ENCODE measurements at regions not wholly inside any gene's neighbourhood (a gene's known extent, or its start where the extent isn't known, plus 50 kb on each side); places are given as distances from the start of the nearest gene placed in this dataset.

DNA sequence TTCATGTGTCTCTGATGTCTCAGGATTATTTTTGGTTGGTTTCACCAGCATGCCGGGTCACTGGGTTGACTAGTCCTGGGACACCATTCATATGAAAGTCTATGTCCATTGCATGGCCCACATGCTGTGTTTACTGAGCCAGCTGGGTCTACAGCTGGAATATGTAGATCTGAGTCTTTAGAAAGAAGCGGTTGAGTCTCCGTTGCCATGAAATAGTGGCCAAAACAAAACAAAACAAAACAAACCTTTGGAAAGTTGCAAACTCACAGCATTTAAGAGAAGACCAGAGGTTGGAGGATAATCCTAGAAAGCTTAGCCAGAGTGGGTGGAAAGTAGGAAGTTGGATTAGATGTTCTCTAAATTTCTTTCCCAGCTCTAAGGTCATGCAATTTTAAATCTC lies 191.8 kb upstream of the NTM start:
- Mint-ChIP-seq H3K4me1 (peaks cover 35 to 39% of the 10 kb centered on the region in 2 experiments), H3K36me3 (ENCODE audit: insufficient read depth in 1 of 3, low read depth in 3 of 3) (peaks cover 2 to 4% (median 3%) of the 10 kb centered on the region in 3 experiments; a peak in 5 of 7 replicates), H3K9me3 (peaks cover 3 to 4% of the 10 kb centered on the region in 2 experiments; a peak in 4 of 5 replicates), H3K27me3 (ENCODE audit: low read depth) (peaks cover 1% of the 10 kb centered on the region), H3K27ac (peak overlapping the region in 1 of 3 experiments; percentile 58; a peak in 3 of 7 replicates), H3K4me3 (no peak overlapping the region)
- no peak overlapping the region for H3K27ac ChIP-seq (ENCODE audit: insufficient read length, low read depth, low read length)
- H2BK20ac ChIP-seq (ENCODE audit: low read depth, low read length, poor library complexity, severe bottlenecking): no peak overlapping the region
- DNase-seq: no peak
- no peak overlapping the region for H3K4ac ChIP-seq (ENCODE audit: low read depth, low read length)
- H4K5ac ChIP-seq (ENCODE audit: insufficient read length, low read depth, low read length): no peak overlapping the region
- H3K27me3 ChIP-seq (ENCODE audit: insufficient read depth, low read length): no peaks in the 10 kb centered on the region
- H3T11ph ChIP-seq (ENCODE audit: low read length): no peak overlapping the region
- no peak overlapping the region for H4K8ac ChIP-seq (replicated peaks; ENCODE audit: insufficient read length, low read depth, low read length)
- TF ChIP-seq, protein P1, sequence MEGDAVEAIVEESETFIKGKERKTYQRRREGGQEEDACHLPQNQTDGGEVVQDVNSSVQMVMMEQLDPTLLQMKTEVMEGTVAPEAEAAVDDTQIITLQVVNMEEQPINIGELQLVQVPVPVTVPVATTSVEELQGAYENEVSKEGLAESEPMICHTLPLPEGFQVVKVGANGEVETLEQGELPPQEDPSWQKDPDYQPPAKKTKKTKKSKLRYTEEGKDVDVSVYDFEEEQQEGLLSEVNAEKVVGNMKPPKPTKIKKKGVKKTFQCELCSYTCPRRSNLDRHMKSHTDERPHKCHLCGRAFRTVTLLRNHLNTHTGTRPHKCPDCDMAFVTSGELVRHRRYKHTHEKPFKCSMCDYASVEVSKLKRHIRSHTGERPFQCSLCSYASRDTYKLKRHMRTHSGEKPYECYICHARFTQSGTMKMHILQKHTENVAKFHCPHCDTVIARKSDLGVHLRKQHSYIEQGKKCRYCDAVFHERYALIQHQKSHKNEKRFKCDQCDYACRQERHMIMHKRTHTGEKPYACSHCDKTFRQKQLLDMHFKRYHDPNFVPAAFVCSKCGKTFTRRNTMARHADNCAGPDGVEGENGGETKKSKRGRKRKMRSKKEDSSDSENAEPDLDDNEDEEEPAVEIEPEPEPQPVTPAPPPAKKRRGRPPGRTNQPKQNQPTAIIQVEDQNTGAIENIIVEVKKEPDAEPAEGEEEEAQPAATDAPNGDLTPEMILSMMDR (conservative IDR thresholded peaks at IDR 0.05): no peak
- H2AK5ac ChIP-seq (ENCODE audit: insufficient read length, low read length): no peak overlapping the region
- no peak overlapping the region for H2BK5ac ChIP-seq (ENCODE audit: insufficient read length, low read length)
- H2AFZ ChIP-seq (ENCODE audit: low read length): no peak overlapping the region
- no peak overlapping the region for H2BK15ac ChIP-seq (ENCODE audit: low read depth, low read length)
- no peak overlapping the region for H3K4me2 ChIP-seq (ENCODE audit: insufficient read depth, insufficient read length, low read length)
- H3K4me1 ChIP-seq (ENCODE audit: insufficient read depth, low read length): peaks cover 4% of the 10 kb centered on the region; the same call in 1 of the 2 replicates
- H2BK120ac ChIP-seq (ENCODE audit: low read depth, low read length, poor library complexity, severe bottlenecking): no peak overlapping the region
- H3K79me1 ChIP-seq (ENCODE audit: insufficient read depth, low read depth, low read length, poor library complexity, severe bottlenecking): no peaks in the 10 kb centered on the region
- H3K9me3 ChIP-seq (ENCODE audit: control insufficient read depth, low read depth, low read length): no peaks in the 10 kb centered on the region
- no peak overlapping the region for H3K9ac ChIP-seq (ENCODE audit: extremely low read depth, insufficient read length, low read length)
- WGBS (ENCODE audit: extremely low coverage, insufficient read length, low lambda C conversion rate): no CpG with 5 or more reads among the region's 3 CpGs
- no peaks in the 10 kb centered on the region; the same call in 1 of the 2 replicates for H3K79me2 ChIP-seq (ENCODE audit: insufficient read depth, low read length)
- no peak overlapping the region for H3K14ac ChIP-seq (ENCODE audit: insufficient read depth, low read length)
- H4K91ac ChIP-seq (ENCODE audit: insufficient read length, low read depth, low read length): no peak overlapping the region
- H3K56ac ChIP-seq (ENCODE audit: insufficient read length, low read depth, low read length): no peak overlapping the region
- no peak overlapping the region for H3K18ac ChIP-seq (ENCODE audit: insufficient read length, low read depth, low read length)
- H3K23me2 ChIP-seq (ENCODE audit: insufficient read length, low read depth, low read length, poor library complexity, severe bottlenecking): no peaks in the 10 kb centered on the region
- H4K20me1 ChIP-seq (ENCODE audit: control insufficient read depth, insufficient read depth, insufficient read length): no peaks in the 10 kb centered on the region
- H3K23ac ChIP-seq (ENCODE audit: insufficient read length, low read depth, low read length): no peak overlapping the region
- H2BK12ac ChIP-seq (ENCODE audit: insufficient read length, low read depth, low read length): no peak overlapping the region

Measured in H9 (cell line).